GM23248 (cell line): ENCODE measurements at regions not wholly inside any gene's neighbourhood (a gene's known extent, or its start where the extent isn't known, plus 50 kb on each side); places are given as distances from the start of the nearest gene placed in this dataset.

Experiments used
- EZH2 ChIP-seq: fragments of 200-600 bp; sonication (generic); IDR thresholded peaks from 2 replicates; pipeline ENCODE4 v1.6.1; 2018; ENCODE audit warnings: antibody characterized with exemption, mild to moderate bottlenecking; ENCODE audit not compliant: insufficient read depth, poor library complexity, severe bottlenecking
- EZH2phosphoT487 ChIP-seq: fragments of 200-600 bp; sonication (generic); IDR thresholded peaks from 2 replicates; pipeline ENCODE4 v1.6.1; 2018; ENCODE audit warnings: antibody characterized with exemption, moderate library complexity, mild to moderate bottlenecking, low read depth; ENCODE audit not compliant: insufficient read depth

- TF ChIP-seq EZH2 (no peak), EZH2phosphoT487 (no peak)
Observed at GRCh38 chr13:44803390-44803789, 185.9 kb downstream of the NUFIP1 start.
